K562 (cell line): ENCODE measurements at regions not wholly inside any gene's neighbourhood (a gene's known extent, or its start where the extent isn't known, plus 50 kb on each side); places are given as distances from the start of the nearest gene placed in this dataset.

Experiments
- ATAC-seq: fragments of 200-7000 bp; cut with Tn5 transposase; 3 replicates; pipeline ENCODE4 v1.9.1; 2020; ENCODE audit warnings: moderate library complexity
- BruUV-seq: library from RNA; stranded (reverse); fragments of 400-500 nt; replicated peaks from 2 replicates; lab custom pipeline; 2021; lab: Mats Ljungman, UMichigan
- CTCF ChIA-PET: fragments of 300-600 bp; formaldehyde crosslinking; extraction: SDS; loops from one replicate; lab custom pipeline; 2021; ENCODE audit warnings: low intra/inter-chr PET ratio; lab: Yijun Ruan, JAX
- POLR2A ChIA-PET: fragments of 300-600, 350-650 bp; sonication (Branson Sonifier 250); formaldehyde crosslinking; extraction: SDS; loops from one replicate; lab custom pipeline; 2021; ENCODE audit warnings: antibody characterized with exemption, inconsistent platforms; lab: Yijun Ruan, JAX
- DNase-seq, 4 experiments: peaks; one replicate each; pipeline versions ENCODE4 v3.0.0 to v3.0.0-alpha.2; 2011 to 2018; ENCODE audit warnings: low spot score in 3 of 4, mixed read lengths in 3 of 4; ENCODE audit errors: extremely low read depth in 1 of 4
- FAIRE-seq: peaks from 2 replicates; lab custom pipeline; 2011; peaks lifted over from hg19 to GRCh38; lab: Jason Lieb, UNC
- H2AFZ ChIP-seq: 2 replicates; pipeline ENCODE4 v1.6.0; 2011; ENCODE audit warnings: low read depth, low read length, control low read depth, inconsistent platforms
- H3K27ac ChIP-seq: fragments of 200-600 bp; 3 replicates; pipeline ENCODE4 v1.8.0; 2011; ENCODE audit warnings: low read depth, mild to moderate bottlenecking, control low read depth, inconsistent platforms, low read length, moderate library complexity, mixed read lengths; ENCODE audit errors: extremely low read depth
- H3K27me3 ChIP-seq, 2 experiments: fragments of 300-600 bp in 1 of 2; 2 replicates in 1 of 2; 3 replicates in 1 of 2; pipeline versions ENCODE4 v1.6.0 to v1.8.0; 2011; ENCODE audit warnings: inconsistent platforms in 2 of 2, low read length in 2 of 2, mild to moderate bottlenecking in 1 of 2, mixed read lengths in 1 of 2, moderate library complexity in 1 of 2; ENCODE audit not compliant: control insufficient read depth in 2 of 2, insufficient read depth in 2 of 2
- H3K36me3 ChIP-seq: fragments of 300-600 bp; 3 replicates; pipeline ENCODE4 v1.8.0; 2011; ENCODE audit warnings: mild to moderate bottlenecking, low read length, inconsistent platforms; ENCODE audit not compliant: control insufficient read depth, insufficient read depth
- H3K4me1 ChIP-seq, 2 experiments: fragments of 200-600 bp in 1 of 2; replicated peaks in 1 of 2; 2 replicates in 1 of 2; 3 replicates in 1 of 2; pipeline versions ENCODE4 v1.5.1 to v1.8.0; 2011; ENCODE audit warnings: inconsistent platforms in 2 of 2, low read length in 2 of 2, mild to moderate bottlenecking in 1 of 2, mixed read lengths in 1 of 2, moderate library complexity in 1 of 2; ENCODE audit not compliant: control insufficient read depth in 2 of 2, insufficient read depth in 2 of 2
- H3K4me2 ChIP-seq: 2 replicates; pipeline ENCODE4 v1.6.1; 2011; ENCODE audit warnings: low read length, control low read depth, inconsistent platforms, mixed read lengths; ENCODE audit not compliant: insufficient read depth
- H3K4me3 ChIP-seq: fragments of 200-600 bp; sonication (generic), shearing (Covaris generic); 2 replicates; pipeline ENCODE4 v1.5.1; 2016; ENCODE audit warnings: control low read depth, inconsistent platforms
- H3K79me2 ChIP-seq: fragments of 200-600 bp; 3 replicates; pipeline ENCODE4 v1.8.0; 2011; ENCODE audit warnings: low read length, inconsistent platforms; ENCODE audit not compliant: control insufficient read depth, insufficient read depth
- H3K9ac ChIP-seq, 2 experiments: 2 replicates each; pipeline versions ENCODE4 v1.6.0 to v1.6.1; 2011; ENCODE audit warnings: low read depth in 2 of 2, low read length in 2 of 2, control low read depth in 1 of 2, inconsistent platforms in 1 of 2, mild to moderate bottlenecking in 1 of 2, mixed read lengths in 1 of 2; ENCODE audit not compliant: insufficient read depth in 1 of 2
- H3K9me1 ChIP-seq: one replicate; pipeline ENCODE4 v1.6.0; 2011; ENCODE audit warnings: inconsistent platforms, mild to moderate bottlenecking, low read length, moderate library complexity; ENCODE audit not compliant: control insufficient read depth, insufficient read depth
- H3K9me3 ChIP-seq: replicated peaks from 2 replicates; pipeline ENCODE4 v1.5.1; 2011; ENCODE audit warnings: low read depth, low read length, inconsistent platforms; ENCODE audit not compliant: control insufficient read depth, insufficient read depth
- H4K20me1 ChIP-seq: replicated peaks from 2 replicates; pipeline ENCODE4 v1.6.1; 2011; ENCODE audit warnings: low read length, inconsistent platforms, mixed read lengths; ENCODE audit not compliant: control insufficient read depth, insufficient read depth
- ATF7 ChIP-seq: fragments of 450-650 bp; IDR thresholded peaks from 2 replicates; pipeline ENCODE4 v1.7.1; 2014; ENCODE audit warnings: mild to moderate bottlenecking, moderate library complexity
- BACH1 ChIP-seq: fragments of 200-800 bp; sonication (Bioruptor generic); IDR thresholded peaks from 2 replicates; pipeline ENCODE4 v1.6.1; 2016; ENCODE audit warnings: missing genetic modification characterization, missing compliant biosample characterization
- BRD4 ChIP-seq: fragments of 200-600 bp; sonication (generic); IDR thresholded peaks from 2 replicates; pipeline ENCODE4 v1.6.1; 2017; ENCODE audit warnings: inconsistent platforms
- BRF1 ChIP-seq: IDR thresholded peaks from 3 replicates; pipeline ENCODE4 v1.6.1; 2011; ENCODE audit warnings: borderline replicate concordance, mild to moderate bottlenecking; ENCODE audit not compliant: insufficient read length; ENCODE audit errors: extremely low read depth
- CBFA2T2 ChIP-seq: fragments of 450-650 bp; conservative IDR thresholded peaks from 2 replicates; pipeline ENCODE4 v1.6.1; 2017; ENCODE audit warnings: mild to moderate bottlenecking
- CBFA2T3 ChIP-seq: fragments of 450-650 bp; IDR thresholded peaks from 2 replicates; pipeline ENCODE4 v1.6.1; 2017
- CEBPB ChIP-seq: fragments of 450-650 bp; IDR thresholded peaks from 2 replicates; pipeline ENCODE4 v1.6.1; 2016; ENCODE audit warnings: missing genetic modification characterization, missing compliant biosample characterization
- CXXC5 ChIP-seq: fragments of 250-450 bp; sonication (Bioruptor Pico); IDR thresholded peaks from 2 replicates; pipeline ENCODE4 v1.8.0; 2022; ENCODE audit warnings: inconsistent platforms, mild to moderate bottlenecking, moderate library complexity
- DDX20 ChIP-seq: fragments of 450-650 bp; IDR thresholded peaks from 2 replicates; pipeline ENCODE4 v1.6.1; 2016; ENCODE audit warnings: missing genetic modification characterization, low read depth, mild to moderate bottlenecking, missing compliant biosample characterization, moderate library complexity
- E2F1 ChIP-seq: sonication (generic); formaldehyde crosslinking; IDR thresholded peaks from 2 replicates; pipeline ENCODE4 v1.8.1; 2023; ENCODE audit warnings: mild to moderate bottlenecking, missing genetic modification reagents, moderate library complexity
- HDAC3 ChIP-seq: fragments of 450-650 bp; IDR thresholded peaks from 2 replicates; pipeline ENCODE4 v1.6.1; 2018; ENCODE audit warnings: borderline replicate concordance, mild to moderate bottlenecking, moderate library complexity; ENCODE audit not compliant: partially characterized antibody
- NONO ChIP-seq, 2 experiments: fragments of 200-400 bp in 1 of 2; fragments of 450-650 bp in 1 of 2; formaldehyde crosslinking in 1 of 2; IDR thresholded peaks; 2 replicates each; pipeline ENCODE4 v1.6.1; 2017; ENCODE audit warnings: low read depth in 2 of 2, mild to moderate bottlenecking in 2 of 2, moderate library complexity in 2 of 2, low read length in 1 of 2
- POLR2A ChIP-seq: fragments of 450-650 bp; conservative IDR thresholded peaks from 2 replicates; pipeline ENCODE4 v1.6.1; 2016
- PYGO2 ChIP-seq: fragments of 450-650 bp; IDR thresholded peaks from 2 replicates; pipeline ENCODE4 v1.6.1; 2016; ENCODE audit warnings: mild to moderate bottlenecking, missing genetic modification characterization, moderate library complexity, missing compliant biosample characterization
- SREBF1 ChIP-seq: fragments of 150-350 bp; IDR thresholded peaks from 2 replicates; pipeline ENCODE4 v1.6.1; 2014; ENCODE audit warnings: antibody characterized with exemption, low read depth, low read length, borderline replicate concordance
- TCF7L2 ChIP-seq: fragments of 150-350 bp; IDR thresholded peaks from 2 replicates; pipeline ENCODE4 v1.6.1; 2016; ENCODE audit warnings: low read depth, mild to moderate bottlenecking, low read length, moderate library complexity
- TGIF2 ChIP-seq: sonication (generic); formaldehyde crosslinking; IDR thresholded peaks from 2 replicates; pipeline ENCODE4 v1.8.1; 2022; ENCODE audit warnings: mild to moderate bottlenecking, missing genetic modification reagents, moderate library complexity
- TOE1 ChIP-seq, 2 experiments: fragments of 450-650 bp in 1 of 2; sonication (generic) in 1 of 2; formaldehyde crosslinking in 1 of 2; IDR thresholded peaks; 2 replicates each; pipeline versions ENCODE4 v1.7.1 to v1.8.0; 2016 to 2022; ENCODE audit warnings: borderline replicate concordance in 2 of 2, mild to moderate bottlenecking in 2 of 2, antibody characterized with exemption in 1 of 2, inconsistent platforms in 1 of 2, low read depth in 1 of 2, missing genetic modification reagents in 1 of 2, moderate library complexity in 1 of 2
- WGBS: fragments of 100-300 bp; shearing (Covaris generic); methylation state at CpG from one replicate; pipeline ENCODE4 v1.1.6; 2016; ENCODE audit warnings: low coverage, mixed read lengths; ENCODE audit not compliant: insufficient coverage; ENCODE audit errors: missing lambda C conversion rate; 5-methylcytosine and 5-hydroxymethylcytosine counted together
- in situ Hi-C: fragments of 300-500 bp; cut with MboI; formaldehyde crosslinking; loops from 4 replicates; pipeline ENCODE4 v1.15.0; 2018; ENCODE audit warnings: inconsistent platforms, mixed read lengths
- intact Hi-C: fragments of 100-400 bp; cut with micrococcal nuclease; formaldehyde crosslinking; loops from 2 replicates; pipeline ENCODE4 v1.14.2; 2022

- Histone ChIP-seq H3K36me3 (no peaks in the 10 kb centered on the region), H3K9me1 (no peaks in the 10 kb centered on the region), H3K27ac (no peak overlapping the region), H2AFZ (no peak overlapping the region), H3K4me3 (no peak overlapping the region), H4K20me1 (no peaks in the 10 kb centered on the region), H3K27me3 (no peaks in the 10 kb centered on the region), H3K4me1 (no peaks in the 10 kb centered on the region), H3K79me2 (no peaks in the 10 kb centered on the region), H3K9ac (no peak overlapping the region), H3K4me2 (no peak overlapping the region), H3K9me3 (no peaks in the 10 kb centered on the region)
- no peak for TF ChIP-seq NONO (IDR thresholded peaks at IDR 0.05; ENCODE audit: low read depth in 2 of 2, low read length in 1 of 2)
- WGBS, result 0% methylated on average over 2 of the region's 2 CpGs
- no TSS peak for BruUV-seq
- intact Hi-C loops (no loop called here), in situ Hi-C loops (no loop called here)
- POLR2A ChIA-PET, result no interaction called here
- no peak for DNase-seq
- CTCF ChIA-PET, result no interaction called here
- ATAC-seq, result no peak
- no peak for FAIRE-seq
These were observed 265.5 kb upstream of the PCSK5 start for GRCh38 chr9:75624998-75625397.

DNA sequence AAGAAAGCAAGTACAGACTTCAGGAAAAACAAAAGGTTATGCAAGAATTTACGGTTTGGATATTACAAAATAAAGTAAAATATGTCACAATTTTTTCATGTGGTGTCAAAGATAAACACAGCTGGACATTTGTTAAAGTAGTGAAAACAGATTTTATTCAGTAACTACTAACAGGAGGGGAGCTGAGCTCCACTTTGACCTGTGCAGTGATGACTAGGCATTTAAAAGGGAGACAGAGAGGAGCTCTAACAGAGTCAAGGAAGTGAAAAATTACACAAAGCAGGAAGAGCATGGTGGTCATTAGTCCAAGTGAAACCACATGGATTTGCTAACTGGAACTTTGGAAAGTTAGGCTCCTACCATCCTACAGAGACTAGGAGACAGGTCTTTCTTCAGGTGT, 263.6 kb upstream of the PCSK5 start:
- H2AFZ ChIP-seq, result no peak overlapping the region
- no peak overlapping the region for H3K27ac ChIP-seq
- BruUV-seq, result no TSS peak
- ChIA-PET CTCF (no interaction called here), POLR2A (no interaction called here)
- no peaks in the 10 kb centered on the region for H3K9me1 ChIP-seq
- DNase-seq, result no peak
- H3K79me2 ChIP-seq, result no peaks in the 10 kb centered on the region
- 0% methylated on average over 1 of the region's 1 CpG for WGBS
- TF ChIP-seq DDX20, result no peak
- no peak for TF ChIP-seq TCF7L2
- no peak for TF ChIP-seq ATF7
- TF ChIP-seq SREBF1, result no peak
- no peak for TF ChIP-seq E2F1 (CRISPR knock-in tag)
- TF ChIP-seq PYGO2 (tag), result no peak
- no peak for TF ChIP-seq CXXC5 (CRISPR knock-in tag)
- TF ChIP-seq POLR2A, result no peak
- no peak for TF ChIP-seq CBFA2T2
- TF ChIP-seq BACH1 (tag), result no peak
- no peak for TF ChIP-seq TGIF2
- no peak for TF ChIP-seq CEBPB
- TF ChIP-seq CBFA2T3, result no peak
- TF ChIP-seq BRD4, result no peak
- TF ChIP-seq BRF1, result no peak
- TF ChIP-seq HDAC3, result no peak
- TF ChIP-seq TOE1 (IDR thresholded peaks at IDR 0.05; ENCODE audit: borderline replicate concordance), result no peak
- no peak for TF ChIP-seq TOE1 (CRISPR knock-in tag; IDR thresholded peaks at IDR 0.05; ENCODE audit: borderline replicate concordance, low read depth)
- in situ Hi-C loops (no loop called here), intact Hi-C loops (no loop called here)
- no peak overlapping the region for H3K9ac ChIP-seq
- no peak for FAIRE-seq
- no peaks in the 10 kb centered on the region for H4K20me1 ChIP-seq
- H3K9me3 ChIP-seq, result no peaks in the 10 kb centered on the region
- ATAC-seq, result no peak
- no peaks in the 10 kb centered on the region for H3K4me1 ChIP-seq
- H3K27me3 ChIP-seq, result no peaks in the 10 kb centered on the region
- H3K4me3 ChIP-seq, result no peak overlapping the region
- no peaks in the 10 kb centered on the region for H3K36me3 ChIP-seq
- H3K4me2 ChIP-seq, result no peak overlapping the region
